HG03460 (cell line): ENCODE measurements at regions not wholly inside any gene's neighbourhood (a gene's known extent, or its start where the extent isn't known, plus 50 kb on each side); places are given as distances from the start of the nearest gene placed in this dataset.
"Not testable (repeated sequence)": the region's sequence is repeated elsewhere in the genome, so short reads cannot be mapped to it uniquely, and the experiment has no call there.

Source experiments
- ATAC-seq: cut with Tn5 transposase; IDR thresholded peaks from one replicate; pipeline ENCODE4 v1.9.1; 2021; ENCODE audit not compliant: unreplicated experiment

DNA sequence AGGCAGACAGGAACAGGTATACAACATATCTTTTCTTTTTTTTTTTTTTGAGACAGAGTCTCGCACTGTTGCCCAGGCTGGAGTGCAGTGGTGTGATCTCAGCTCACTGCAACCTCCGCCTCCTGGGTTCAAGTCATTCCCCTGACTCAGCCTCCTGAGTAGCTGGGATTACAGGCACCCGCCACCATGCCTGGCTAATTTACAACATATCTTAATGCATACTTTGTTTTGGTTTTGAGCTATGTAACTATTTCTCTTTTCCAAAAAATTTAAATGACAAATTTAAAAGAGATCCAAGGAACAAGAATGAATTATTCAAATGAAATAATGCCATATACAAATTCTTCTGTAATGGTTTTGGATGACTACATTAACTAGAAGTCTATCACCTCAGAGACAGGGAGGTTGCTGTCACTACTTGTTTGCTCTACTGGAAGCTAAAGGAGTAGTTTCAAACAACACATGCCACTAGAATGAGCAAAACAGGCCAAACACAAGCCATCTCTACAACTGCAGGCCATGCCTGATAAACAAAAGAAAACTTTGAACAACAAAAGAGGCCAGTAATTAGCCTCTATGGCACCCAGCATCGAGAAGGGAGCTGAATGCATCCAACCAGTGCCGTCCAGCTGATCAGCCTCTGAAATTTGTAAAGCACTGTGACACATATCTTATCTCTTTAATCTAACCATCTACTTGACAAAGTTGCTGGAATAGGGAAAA is 133.6 kb upstream of the VOPP1 start:
- ATAC-seq: not testable (repeated sequence)

GRCh38 chr7:55702831-55703230 is 130.5 kb upstream of the VOPP1 start:
- ATAC-seq: not testable (repeated sequence)

- not testable (repeated sequence) for ATAC-seq
Measured at GRCh38 chr7:55699450-55699842, 127.1 kb upstream of the VOPP1 start.

DNA sequence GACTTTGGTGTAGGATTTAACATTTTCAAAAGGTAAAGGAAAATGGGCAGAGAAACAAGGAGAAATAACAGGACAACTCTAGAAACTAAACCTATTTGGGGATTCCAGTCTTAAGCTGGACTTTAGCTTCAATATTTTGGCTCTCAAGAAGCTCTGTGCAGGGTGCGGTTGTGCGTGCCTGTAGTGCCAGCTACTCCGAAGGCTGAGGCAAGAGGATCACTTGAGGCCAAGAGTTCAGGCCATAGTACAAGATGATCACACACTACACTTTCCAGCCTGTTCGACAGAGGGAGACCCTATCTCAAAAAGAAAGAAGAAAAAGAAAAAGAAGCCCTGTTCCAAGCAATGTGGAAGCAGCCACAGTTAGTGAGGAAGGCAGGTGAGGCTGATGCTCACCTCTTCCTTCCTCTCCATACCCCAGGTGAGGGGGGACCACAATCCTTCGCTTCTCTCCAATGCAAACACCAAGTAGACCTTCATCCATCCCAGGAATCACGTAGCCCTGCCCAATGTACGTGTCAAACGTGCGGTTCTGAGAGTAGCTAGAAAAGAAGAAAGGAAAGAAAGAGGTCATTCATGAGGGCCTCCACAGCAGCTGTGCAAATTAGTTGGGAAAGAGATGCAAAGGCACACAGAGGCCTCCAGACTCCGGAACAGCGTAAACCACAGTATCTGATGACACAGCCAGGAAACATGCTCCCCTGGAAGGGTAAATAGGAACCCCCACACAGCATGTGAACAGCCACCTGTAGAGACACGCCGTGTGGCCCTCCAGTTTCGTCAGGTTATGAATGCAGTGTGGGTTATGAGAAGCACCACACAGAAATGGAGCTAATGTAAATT is 126.5 kb upstream of the VOPP1 start:
- ATAC-seq: peak; percentile 90

- not testable (repeated sequence) for ATAC-seq
Measured at GRCh38 chr7:55695893-55696701, 123.8 kb upstream of the VOPP1 start.

- ATAC-seq: not testable (repeated sequence)
Measured at GRCh38 chr7:55694484-55694883, 122.2 kb upstream of the VOPP1 start.

DNA sequence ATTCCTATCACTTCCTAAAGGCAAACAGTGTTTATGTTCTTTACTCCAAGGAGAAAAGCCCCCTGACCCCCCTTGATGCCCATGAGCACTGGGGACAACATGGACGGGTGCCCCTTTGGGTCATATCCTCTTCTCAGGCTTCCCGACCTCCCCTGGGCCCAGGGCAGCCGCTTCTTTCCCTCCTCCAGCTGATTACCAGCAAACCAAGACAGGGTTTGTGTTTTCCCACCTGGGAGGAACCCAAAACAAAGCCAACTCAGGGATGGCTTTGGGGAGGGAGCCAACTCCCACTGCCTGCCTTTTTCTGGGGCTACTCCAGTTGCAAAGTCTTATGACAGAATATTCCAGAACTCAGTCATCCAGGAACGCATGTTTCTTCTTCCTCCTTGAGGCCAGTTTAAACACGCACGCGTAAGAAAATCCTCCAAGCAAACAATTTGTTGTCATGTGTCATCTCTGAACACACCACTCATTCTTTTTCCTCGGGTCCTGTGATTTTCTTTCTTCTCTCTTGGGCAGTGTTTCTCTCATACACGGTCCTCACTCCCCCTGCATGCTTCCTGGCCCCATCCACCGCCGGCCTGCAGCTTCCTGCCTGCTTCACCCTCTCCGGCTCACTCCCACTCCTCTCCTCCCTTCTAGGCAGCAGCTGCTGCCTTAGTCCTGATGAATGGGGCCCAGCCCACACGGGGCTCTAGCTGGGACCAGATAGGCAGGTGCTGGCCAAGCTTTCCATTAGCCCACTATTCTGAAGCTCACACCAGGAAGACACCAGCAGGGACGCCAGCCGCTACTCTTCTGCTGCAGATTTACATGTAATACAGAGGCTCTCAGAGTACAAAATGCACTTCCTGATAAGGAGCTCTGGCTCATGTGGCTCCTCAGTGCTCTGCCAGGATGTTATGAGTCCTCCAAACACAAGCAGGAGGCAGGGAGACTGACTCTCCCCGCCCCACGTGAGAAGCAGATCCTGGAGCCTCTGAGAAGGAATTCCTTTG is 116.7 kb upstream of the VOPP1 start:
- not testable (repeated sequence) for ATAC-seq

DNA sequence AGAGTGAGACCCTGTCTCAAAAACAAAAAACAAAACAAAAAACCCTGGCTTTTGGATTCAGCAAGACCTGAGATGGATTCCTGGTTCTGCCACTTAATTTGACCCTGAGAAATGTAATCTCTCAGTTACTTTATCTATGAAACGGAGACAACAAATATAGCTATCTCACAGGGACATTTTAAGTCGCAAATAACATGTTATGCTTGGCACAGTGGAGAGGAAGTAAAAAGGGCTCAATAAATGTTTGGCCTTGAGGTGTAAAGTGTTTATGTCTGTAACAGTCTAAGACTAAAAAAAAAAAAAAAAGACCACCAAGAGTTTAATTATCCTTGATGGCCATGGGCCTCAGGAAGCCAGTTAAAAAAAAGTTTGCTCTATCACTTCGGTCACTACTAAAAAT is 116.0 kb upstream of the VOPP1 start:
- ATAC-seq: not testable (repeated sequence)

DNA sequence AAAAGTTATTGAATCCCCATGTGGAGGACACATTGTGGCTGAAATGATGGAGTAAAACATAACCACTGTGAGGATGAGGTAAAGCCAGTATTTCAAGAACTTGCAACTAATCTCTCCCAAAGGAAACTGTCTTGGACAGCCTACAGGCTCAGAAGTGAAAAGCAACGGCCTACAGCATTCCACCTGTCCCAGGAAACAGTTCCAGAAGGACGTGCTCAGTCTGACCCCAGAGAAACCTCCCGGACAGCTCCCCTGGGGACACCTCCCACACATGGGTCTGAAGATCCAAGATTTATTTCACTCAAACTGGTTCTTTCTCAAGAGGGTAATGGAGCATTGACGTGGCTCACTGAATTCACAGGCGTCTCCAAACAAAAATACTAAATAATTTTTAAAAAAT is 115.0 kb upstream of the VOPP1 start:
- ATAC-seq: not testable (repeated sequence)

DNA sequence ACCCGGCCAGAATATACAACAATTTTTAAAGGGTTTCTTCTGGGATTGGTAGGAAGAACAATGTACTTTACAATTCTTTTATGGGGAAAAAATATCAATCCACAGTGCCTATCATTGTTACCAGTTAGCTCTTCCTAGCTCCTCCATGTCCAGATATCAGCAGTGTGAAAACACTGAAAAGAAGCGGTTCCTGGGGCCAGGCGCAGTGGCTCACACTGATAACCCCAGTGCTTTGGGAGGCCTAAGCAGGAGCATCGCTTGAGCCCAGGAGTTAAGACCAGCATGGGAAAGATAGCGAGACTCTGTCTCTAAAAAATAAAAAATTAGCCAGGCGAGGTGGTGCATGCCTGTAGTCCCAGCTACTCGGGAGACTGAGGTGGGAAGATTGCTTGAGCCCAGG is 114.5 kb upstream of the VOPP1 start:
- ATAC-seq: not testable (repeated sequence)

DNA sequence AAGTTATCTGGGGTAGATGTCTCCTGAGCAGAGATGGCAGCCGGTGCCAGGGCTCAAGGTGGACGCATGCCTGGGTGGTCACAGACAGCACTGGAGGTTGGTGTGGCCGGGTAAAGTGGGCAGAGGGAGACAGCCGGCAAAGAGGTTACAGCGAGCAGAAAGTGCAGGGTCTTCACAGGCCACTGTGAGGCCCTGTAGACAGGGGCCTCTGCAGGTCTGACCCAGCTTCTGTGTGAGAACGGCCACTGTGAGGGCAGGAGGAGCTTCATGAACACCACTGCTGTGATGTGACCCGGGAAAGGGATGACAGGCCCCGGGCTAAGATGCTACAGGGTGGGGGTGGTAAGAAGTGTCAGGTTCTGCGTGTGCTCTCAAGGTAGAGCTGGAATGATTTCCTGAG is 111.2 kb upstream of the VOPP1 start:
- ATAC-seq: not testable (repeated sequence)

DNA sequence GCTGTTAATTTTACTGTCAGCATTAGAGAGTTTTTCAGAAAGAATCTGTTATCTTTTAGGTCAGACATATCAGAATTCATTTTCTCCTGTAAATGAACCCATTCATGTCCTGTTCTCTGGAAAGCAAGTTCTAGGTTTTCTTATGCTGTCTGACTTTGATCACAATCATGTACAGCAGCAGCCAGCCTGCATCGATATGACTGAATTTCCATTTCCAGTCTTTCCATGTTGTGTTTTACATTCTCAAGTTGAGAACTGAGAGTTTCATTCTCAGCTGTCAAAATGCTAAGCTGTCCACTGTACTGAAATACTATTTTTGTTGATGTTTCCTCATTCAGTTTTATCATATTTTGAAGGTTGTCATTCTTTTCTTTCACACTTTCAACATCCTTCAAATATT is 103.3 kb upstream of the VOPP1 start:
- ATAC-seq: not testable (repeated sequence)

DNA sequence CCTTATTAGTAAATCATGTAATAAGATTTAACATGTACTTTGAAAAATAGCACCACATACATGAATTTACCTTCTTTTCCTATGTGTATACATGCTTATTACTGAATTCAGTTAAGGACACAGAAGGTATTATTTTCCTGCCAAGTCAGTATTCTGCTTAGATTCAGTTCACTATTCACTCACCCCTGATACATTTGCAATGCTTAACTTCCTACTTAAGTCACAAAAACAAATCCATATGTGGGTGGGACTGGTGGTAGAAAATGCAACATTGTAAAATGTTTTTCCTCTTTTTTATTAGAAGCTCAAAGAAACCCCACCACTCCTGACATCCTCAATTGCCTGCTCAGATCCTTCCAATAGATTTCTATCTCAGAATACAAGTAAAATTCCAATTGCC is 101.2 kb upstream of the VOPP1 start:
- not testable (repeated sequence) for ATAC-seq

- ATAC-seq: not testable (repeated sequence)
Measured at GRCh38 chr7:55672084-55672483, 99.8 kb upstream of the VOPP1 start.

GRCh38 chr7:55657654-55658053 is 85.4 kb upstream of the VOPP1 start:
- no peak for ATAC-seq

DNA sequence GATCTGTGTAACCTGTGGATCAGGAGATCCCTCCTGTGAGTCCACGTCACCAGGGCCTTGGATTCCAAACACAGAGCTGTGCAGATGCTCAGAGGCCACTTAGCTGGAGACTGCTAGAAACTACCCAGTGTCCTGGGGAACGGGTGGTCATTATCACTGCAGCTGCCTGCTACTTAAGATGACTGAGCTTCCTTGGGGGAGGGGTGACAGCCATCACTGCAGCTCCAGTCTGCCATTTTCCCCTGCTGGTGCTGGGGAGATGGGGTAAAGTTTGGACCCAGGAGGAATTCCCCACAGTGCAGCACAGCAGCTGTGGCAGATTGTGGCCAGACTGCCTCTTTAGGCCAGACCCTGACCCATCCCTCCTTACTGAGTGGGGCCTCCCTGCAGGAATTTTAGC is 78.8 kb upstream of the VOPP1 start:
- no peak for ATAC-seq

DNA sequence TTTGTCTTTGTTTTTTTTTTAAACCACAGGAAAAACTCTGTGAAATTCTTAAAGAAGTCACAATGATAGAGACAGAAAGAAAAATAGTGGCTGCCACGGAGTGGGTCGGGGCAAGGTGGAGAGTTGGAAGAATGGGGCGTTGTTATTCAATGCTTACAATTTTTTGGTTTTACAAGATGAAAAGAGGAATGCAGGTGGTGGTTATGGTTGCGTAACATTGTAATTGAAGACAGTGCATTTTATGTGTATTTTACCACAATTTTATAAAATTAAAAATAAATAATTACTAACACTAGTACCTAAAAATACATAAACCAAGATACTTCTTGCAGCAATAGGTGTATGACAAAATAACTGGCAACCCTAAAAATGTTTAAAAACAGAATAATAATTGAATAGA is 76.9 kb upstream of the VOPP1 start:
- ATAC-seq: no peak

DNA sequence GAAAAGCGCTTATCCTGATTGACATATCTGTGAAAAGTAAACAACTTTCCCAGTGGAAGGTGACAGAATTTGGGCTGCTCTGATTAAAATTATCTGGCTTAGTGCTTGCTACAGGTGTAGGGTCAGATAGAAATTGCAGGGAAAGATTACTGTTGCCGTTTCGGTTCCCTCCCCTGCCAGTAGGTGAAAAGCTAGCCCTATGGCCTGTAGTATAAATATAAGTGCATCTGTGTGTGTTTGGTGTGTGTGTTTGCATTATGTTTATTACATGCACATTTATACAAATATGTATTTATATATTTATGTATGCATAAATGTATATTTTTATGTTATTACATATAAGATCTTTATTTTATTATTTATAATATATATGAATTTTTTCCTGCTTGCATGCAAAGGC is 72.3 kb upstream of the VOPP1 start:
- ATAC-seq: no peak

GRCh38 chr7:55642266-55642665 is 70.0 kb upstream of the VOPP1 start:
- ATAC-seq: no peak

DNA sequence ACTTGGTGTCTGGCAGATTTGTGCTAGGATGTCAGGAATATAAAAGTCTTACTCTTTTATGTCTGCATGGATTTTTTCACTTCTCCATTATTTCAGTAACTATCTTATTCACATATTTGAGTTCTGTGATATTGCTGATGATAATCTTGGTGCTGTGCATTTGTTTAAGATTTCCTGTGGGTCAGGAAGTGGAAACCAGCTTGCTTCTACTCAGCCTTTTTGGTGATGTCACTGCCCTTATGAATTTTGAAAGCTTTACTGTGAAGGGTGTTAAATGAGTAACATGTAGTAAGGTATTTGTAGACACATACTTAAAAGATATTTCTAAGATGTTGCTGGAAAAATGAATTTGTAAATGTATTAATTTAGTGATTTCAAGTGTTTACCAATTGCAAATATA is 69.5 kb upstream of the VOPP1 start:
- ATAC-seq: peak; percentile 93
